Astrocyte of the cerebellum (primary cell): ENCODE measurements at regions not wholly inside any gene's neighbourhood (a gene's known extent, or its start where the extent isn't known, plus 50 kb on each side); places are given as distances from the start of the nearest gene placed in this dataset.

Experiments
- DNase-seq: peaks from one replicate; pipeline ENCODE4 v3.0.0-alpha.2; 2011; ENCODE audit warnings: low read depth
- H3K4me3 ChIP-seq: 2 replicates; pipeline ENCODE4 v1.5.1; 2011; ENCODE audit warnings: mild to moderate bottlenecking, low read depth, low read length, moderate library complexity
- in situ Hi-C: cut with HindIII; loops from 2 replicates; pipeline ENCODE4 v1.10.0; 2017; ENCODE audit warnings: low sequenced_read_pairs
- TF ChIP-seq, protein P1 (sequence below): IDR thresholded peaks from 2 replicates; pipeline ENCODE4 v1.5.1; 2012; ENCODE audit warnings: low read length, low read depth, moderate library complexity, mild to moderate bottlenecking; ENCODE audit errors: missing control alignments

DNA sequence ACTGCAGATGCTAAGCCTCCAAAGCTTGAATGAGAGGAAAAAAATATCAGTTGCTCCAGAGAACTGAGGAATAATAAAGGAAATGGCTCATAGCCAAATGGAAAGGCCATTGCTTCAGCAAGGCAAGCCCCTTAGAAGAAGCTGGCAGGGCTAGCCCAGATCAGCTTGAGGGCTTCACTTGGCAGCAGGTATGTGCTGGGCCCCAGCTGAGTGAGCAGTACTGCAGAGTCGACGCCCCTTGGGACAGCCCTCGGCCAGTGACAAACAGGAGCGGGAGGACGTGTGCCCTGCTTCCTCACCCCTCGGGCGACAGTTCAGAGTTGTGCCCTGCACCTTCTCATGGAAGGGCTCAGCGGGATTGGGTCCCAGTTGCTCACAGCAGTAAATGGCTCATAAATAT, 1031.2 kb upstream of the TMEM132C start:
- DNase-seq = no peak
- H3K4me3 ChIP-seq = no peak overlapping the region
- in situ Hi-C loops = no loop called here
- TF ChIP-seq, protein P1, sequence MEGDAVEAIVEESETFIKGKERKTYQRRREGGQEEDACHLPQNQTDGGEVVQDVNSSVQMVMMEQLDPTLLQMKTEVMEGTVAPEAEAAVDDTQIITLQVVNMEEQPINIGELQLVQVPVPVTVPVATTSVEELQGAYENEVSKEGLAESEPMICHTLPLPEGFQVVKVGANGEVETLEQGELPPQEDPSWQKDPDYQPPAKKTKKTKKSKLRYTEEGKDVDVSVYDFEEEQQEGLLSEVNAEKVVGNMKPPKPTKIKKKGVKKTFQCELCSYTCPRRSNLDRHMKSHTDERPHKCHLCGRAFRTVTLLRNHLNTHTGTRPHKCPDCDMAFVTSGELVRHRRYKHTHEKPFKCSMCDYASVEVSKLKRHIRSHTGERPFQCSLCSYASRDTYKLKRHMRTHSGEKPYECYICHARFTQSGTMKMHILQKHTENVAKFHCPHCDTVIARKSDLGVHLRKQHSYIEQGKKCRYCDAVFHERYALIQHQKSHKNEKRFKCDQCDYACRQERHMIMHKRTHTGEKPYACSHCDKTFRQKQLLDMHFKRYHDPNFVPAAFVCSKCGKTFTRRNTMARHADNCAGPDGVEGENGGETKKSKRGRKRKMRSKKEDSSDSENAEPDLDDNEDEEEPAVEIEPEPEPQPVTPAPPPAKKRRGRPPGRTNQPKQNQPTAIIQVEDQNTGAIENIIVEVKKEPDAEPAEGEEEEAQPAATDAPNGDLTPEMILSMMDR = no peak

DNA sequence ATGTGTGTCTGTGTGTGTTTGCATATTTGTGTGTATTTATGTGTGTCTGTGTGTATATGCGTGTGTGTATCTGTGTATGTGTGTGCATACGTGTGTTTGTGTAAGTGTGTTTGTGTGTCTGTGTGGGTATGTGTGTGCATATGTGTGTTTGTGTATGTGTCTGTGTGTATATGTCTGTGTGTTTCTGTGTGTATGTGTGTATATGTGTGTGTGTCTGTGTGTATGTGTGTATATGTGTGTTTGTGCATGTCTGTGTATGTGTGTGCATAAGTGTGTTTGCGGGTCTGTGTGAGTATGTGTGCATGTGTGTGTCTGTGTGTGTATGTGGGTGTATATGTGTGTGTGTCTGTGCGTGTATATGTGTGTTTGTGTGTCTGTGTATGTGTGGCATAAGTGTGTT, 1030.5 kb upstream of the TMEM132C start:
- no peak overlapping the region for H3K4me3 ChIP-seq
- no peak for DNase-seq
- in situ Hi-C loops = no loop called here
- TF ChIP-seq, protein P1 = no peak

DNA sequence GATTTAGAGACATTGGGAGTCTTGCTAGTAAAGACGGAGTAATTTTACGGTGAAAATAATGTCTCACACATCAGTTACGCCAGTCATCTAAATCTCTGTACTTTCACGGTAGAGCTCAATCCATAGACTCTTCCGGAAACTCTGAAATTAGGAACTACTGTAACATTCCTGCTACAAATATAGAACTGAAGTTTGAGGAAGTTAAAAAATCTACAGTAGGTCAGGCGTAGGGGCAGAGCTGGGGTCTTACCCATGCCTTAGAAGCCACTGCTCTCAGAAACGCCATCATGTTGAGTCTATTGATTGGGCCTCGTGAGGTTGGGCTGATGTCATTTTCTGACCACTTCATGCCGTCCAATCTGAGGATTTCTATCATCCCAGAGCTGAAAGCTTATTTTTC, 1029.8 kb upstream of the TMEM132C start:
- no peak overlapping the region for H3K4me3 ChIP-seq
- TF ChIP-seq, protein P1 = no peak
- no peak for DNase-seq
- in situ Hi-C loops = no loop called here

DNA sequence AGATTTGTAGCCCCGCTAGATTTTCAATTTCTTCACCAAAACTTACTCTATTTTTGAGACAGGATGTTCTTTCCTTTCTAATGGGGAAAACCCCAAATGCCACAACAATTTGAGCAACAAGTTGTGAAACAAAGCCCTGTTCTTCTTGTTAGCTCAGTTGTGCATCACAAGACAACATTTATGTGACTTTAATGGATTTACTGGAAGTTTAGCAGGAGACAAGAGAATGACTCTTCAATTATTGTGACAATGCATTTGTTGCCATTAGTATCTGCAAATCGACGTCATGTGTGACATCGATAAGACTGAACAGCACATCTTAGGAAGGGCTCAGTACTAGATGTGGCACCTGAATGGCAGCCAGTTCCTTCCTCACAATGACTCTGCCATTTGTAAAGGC, 1028.9 kb upstream of the TMEM132C start:
- DNase-seq = no peak
- in situ Hi-C loops = no loop called here
- H3K4me3 ChIP-seq = no peak overlapping the region
- TF ChIP-seq, protein P1 = no peak

DNA sequence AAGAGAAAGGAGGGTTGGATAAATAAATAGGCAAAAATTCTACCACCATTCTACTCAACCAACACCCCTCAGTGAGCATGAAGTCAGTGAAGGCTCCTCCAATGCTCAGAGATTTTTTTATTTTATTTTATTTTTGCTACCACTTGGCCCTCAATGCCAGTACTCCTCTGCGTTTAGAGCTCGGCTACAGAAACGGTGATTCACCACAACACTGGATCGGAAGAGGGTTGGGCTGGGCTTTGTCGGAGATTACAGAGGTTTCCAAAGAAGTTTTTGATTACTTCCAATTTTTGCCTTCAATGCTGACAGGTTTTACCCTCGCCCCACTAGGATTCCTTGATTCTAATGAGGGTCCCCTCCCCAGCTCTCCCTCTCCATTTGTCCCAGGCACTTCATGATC, 1027.2 kb upstream of the TMEM132C start:
- in situ Hi-C loops = no loop called here
- no peak overlapping the region for H3K4me3 ChIP-seq
- no peak for DNase-seq
- TF ChIP-seq, protein P1 = no peak

DNA sequence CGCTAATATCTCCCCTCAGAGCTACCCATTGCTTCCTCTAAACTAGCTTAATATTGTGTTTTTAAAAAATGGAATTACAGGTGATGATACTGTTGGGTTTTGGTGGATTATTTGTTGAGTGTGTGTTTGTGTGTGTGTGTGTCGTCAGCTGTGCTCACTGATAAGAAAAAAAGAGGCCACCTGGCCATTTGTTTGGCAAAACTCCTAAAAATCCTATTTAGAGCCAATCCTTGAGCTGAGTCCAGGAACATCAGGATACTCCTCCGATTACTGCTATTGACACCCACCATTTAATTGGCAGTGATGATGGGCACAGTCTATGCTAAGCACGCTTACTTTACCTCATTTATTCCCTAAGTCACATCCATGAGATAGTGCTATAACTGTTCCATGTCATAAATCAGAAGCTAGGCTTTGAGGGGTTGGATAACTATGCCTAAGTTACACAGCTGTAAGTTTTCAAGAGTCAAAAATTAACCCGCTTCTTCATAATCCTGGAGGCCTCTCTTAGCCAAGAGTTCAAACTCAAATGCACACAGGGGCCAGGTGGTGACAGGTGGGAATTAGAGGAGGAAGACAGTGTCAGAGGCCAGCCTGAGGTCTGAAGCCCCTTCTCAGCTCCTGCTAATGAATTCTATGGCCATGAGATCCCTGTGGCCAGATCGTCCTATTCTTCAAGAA, 1026.6 kb upstream of the TMEM132C start:
- no peak for DNase-seq
- TF ChIP-seq, protein P1 = no peak
- H3K4me3 ChIP-seq = no peak overlapping the region
- in situ Hi-C loops = no loop called here
